Keratinocyte (primary cell): ENCODE measurements at regions not wholly inside any gene's neighbourhood (a gene's known extent, or its start where the extent isn't known, plus 50 kb on each side); places are given as distances from the start of the nearest gene placed in this dataset.

ENCODE experiments used
- DNase-seq: peaks from one replicate; pipeline ENCODE4 v3.0.0-alpha.2; 2011; ENCODE audit warnings: low read depth, missing footprints, low spot score
- FAIRE-seq: peaks from 2 replicates; lab custom pipeline; 2011; peaks lifted over from hg19 to GRCh38; lab: Jason Lieb, UNC
- H2AFZ ChIP-seq: 2 replicates; pipeline ENCODE4 v1.6.0; 2012; ENCODE audit warnings: low read length, control low read depth, inconsistent platforms; ENCODE audit not compliant: control insufficient read depth
- H3K27ac ChIP-seq: 2 replicates; pipeline ENCODE4 v1.5.1; 2011; ENCODE audit warnings: low read length; ENCODE audit not compliant: control insufficient read depth, insufficient read depth
- H3K27me3 ChIP-seq: 3 replicates; pipeline ENCODE4 v1.6.0; 2011; ENCODE audit warnings: low read length; ENCODE audit not compliant: control insufficient read depth, insufficient read depth; ENCODE audit errors: extremely low read depth
- H3K36me3 ChIP-seq, 2 experiments: 2 replicates in 1 of 2; 3 replicates in 1 of 2; pipeline ENCODE4 v1.5.1; 2011; ENCODE audit warnings: low read length in 2 of 2, mild to moderate bottlenecking in 1 of 2; ENCODE audit not compliant: control insufficient read depth in 2 of 2, insufficient read depth in 2 of 2; ENCODE audit errors: extremely low read depth in 1 of 2
- H3K4me1 ChIP-seq: 3 replicates; pipeline ENCODE4 v1.5.1; 2011; ENCODE audit warnings: low read length; ENCODE audit not compliant: control insufficient read depth, insufficient read depth; ENCODE audit errors: extremely low read depth
- H3K4me2 ChIP-seq: 3 replicates; pipeline ENCODE4 v1.6.0; 2011; ENCODE audit warnings: low read depth, low read length; ENCODE audit not compliant: control insufficient read depth, insufficient read depth; ENCODE audit errors: extremely low read depth
- H3K4me3 ChIP-seq, 3 experiments: fragments of 200-600 bp in 1 of 3; sonication (generic) in 1 of 3; 2 replicates in 2 of 3; 3 replicates in 1 of 3; pipeline ENCODE4 v1.5.1; 2011 to 2016; ENCODE audit warnings: low read length in 3 of 3, mild to moderate bottlenecking in 3 of 3, control low read depth in 2 of 3, inconsistent platforms in 1 of 3, low read depth in 1 of 3, mixed read lengths in 1 of 3, mixed run types in 1 of 3, moderate library complexity in 1 of 3; ENCODE audit not compliant: control insufficient read depth in 2 of 3, insufficient read depth in 2 of 3; ENCODE audit errors: extremely low read depth in 1 of 3
- H3K79me2 ChIP-seq: 2 replicates; pipeline ENCODE4 v1.6.0; 2012; ENCODE audit warnings: low read length; ENCODE audit not compliant: control insufficient read depth, insufficient read depth
- H3K9ac ChIP-seq: 3 replicates; pipeline ENCODE4 v1.6.0; 2011; ENCODE audit warnings: low read length; ENCODE audit not compliant: control insufficient read depth, insufficient read depth; ENCODE audit errors: extremely low read depth
- H3K9me1 ChIP-seq: 3 replicates; pipeline ENCODE4 v1.6.0; 2011; ENCODE audit warnings: low read length; ENCODE audit not compliant: control insufficient read depth, insufficient read depth; ENCODE audit errors: extremely low read depth
- H3K9me3 ChIP-seq: 2 replicates; pipeline ENCODE4 v1.5.1; 2012; ENCODE audit warnings: low read depth, low read length; ENCODE audit not compliant: control insufficient read depth
- H4K20me1 ChIP-seq: 3 replicates; pipeline ENCODE4 v1.6.0; 2011; ENCODE audit warnings: low read length; ENCODE audit not compliant: control insufficient read depth, insufficient read depth; ENCODE audit errors: extremely low read depth
- EZH2 ChIP-seq: IDR thresholded peaks from one replicate; pipeline ENCODE4 v1.6.1; 2012; ENCODE audit warnings: inconsistent platforms, mild to moderate bottlenecking, low read length, moderate library complexity
- dilution Hi-C: fragments of 300-500 bp; cut with MboI; formaldehyde crosslinking; loops from one replicate; pipeline ENCODE4 v1.7.0; 2020; ENCODE audit warnings: low sequenced_read_pairs; ENCODE audit not compliant: extremely low pct_ligation_motif_present
- TF ChIP-seq, protein P1 (sequence below), 3 experiments: IDR thresholded peaks in 1 of 3; conservative IDR thresholded peaks in 1 of 3; optimal IDR thresholded peaks in 1 of 3; 2 replicates in 2 of 3; 3 replicates in 1 of 3; pipeline versions ENCODE3 to v1.5.1; 2011; ENCODE audit warnings: low read length in 3 of 3, mild to moderate bottlenecking in 3 of 3, moderate library complexity in 2 of 3, control low read depth in 1 of 3, inconsistent platforms in 1 of 3; ENCODE audit not compliant: insufficient read depth in 2 of 3; ENCODE audit errors: extremely low read depth in 1 of 3

DNA sequence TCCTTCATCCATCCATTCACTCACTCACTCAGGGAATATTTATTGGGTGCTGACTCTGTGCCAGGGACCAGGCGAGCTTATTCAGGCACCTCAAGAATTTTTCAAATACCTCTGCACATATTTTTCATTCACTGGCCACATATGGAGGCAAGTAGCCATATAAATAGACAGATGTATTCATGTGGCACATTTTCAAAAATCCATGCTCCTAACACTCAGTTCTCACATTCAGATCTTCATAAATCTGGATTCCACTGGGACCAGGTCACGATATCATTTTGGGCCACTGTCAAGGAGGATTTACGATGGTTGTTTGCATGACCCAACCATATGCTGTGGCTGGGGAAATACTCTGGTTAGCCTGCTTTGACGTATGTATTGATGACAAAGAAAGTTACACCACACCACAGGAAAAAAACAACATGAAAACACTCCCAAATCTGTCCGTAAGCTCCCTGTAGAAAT, 241.8 kb upstream of the LRTM1 start:
- H3K79me2 ChIP-seq = no peaks in the 10 kb centered on the region
- H3K9ac ChIP-seq = no peak overlapping the region
- H3K4me1 ChIP-seq = peaks cover 3% of the 10 kb centered on the region
- no peak overlapping the region for H3K4me2 ChIP-seq
- no peaks in the 10 kb centered on the region for H3K9me1 ChIP-seq
- no peak for DNase-seq
- no peaks in the 10 kb centered on the region for H4K20me1 ChIP-seq
- H3K36me3 ChIP-seq = no peaks in the 10 kb centered on the region
- H3K9me3 ChIP-seq = no peaks in the 10 kb centered on the region
- dilution Hi-C loops = no loop called here
- no peak overlapping the region for H3K4me3 ChIP-seq
- no peak overlapping the region for H3K27ac ChIP-seq
- H2AFZ ChIP-seq = no peak overlapping the region
- no peaks in the 10 kb centered on the region for H3K27me3 ChIP-seq
- FAIRE-seq = no peak
- TF ChIP-seq, protein P1, sequence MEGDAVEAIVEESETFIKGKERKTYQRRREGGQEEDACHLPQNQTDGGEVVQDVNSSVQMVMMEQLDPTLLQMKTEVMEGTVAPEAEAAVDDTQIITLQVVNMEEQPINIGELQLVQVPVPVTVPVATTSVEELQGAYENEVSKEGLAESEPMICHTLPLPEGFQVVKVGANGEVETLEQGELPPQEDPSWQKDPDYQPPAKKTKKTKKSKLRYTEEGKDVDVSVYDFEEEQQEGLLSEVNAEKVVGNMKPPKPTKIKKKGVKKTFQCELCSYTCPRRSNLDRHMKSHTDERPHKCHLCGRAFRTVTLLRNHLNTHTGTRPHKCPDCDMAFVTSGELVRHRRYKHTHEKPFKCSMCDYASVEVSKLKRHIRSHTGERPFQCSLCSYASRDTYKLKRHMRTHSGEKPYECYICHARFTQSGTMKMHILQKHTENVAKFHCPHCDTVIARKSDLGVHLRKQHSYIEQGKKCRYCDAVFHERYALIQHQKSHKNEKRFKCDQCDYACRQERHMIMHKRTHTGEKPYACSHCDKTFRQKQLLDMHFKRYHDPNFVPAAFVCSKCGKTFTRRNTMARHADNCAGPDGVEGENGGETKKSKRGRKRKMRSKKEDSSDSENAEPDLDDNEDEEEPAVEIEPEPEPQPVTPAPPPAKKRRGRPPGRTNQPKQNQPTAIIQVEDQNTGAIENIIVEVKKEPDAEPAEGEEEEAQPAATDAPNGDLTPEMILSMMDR (optimal IDR thresholded peaks at IDR 0.05 in 1 of 3, IDR thresholded peaks at IDR 0.05 in 1 of 3, conservative IDR thresholded peaks at IDR 0.05 in 1 of 3; ENCODE audit: extremely low read depth in 1 of 3, insufficient read depth in 2 of 3, low read length in 3 of 3) = no peak
- TF ChIP-seq EZH2 = no peak

DNA sequence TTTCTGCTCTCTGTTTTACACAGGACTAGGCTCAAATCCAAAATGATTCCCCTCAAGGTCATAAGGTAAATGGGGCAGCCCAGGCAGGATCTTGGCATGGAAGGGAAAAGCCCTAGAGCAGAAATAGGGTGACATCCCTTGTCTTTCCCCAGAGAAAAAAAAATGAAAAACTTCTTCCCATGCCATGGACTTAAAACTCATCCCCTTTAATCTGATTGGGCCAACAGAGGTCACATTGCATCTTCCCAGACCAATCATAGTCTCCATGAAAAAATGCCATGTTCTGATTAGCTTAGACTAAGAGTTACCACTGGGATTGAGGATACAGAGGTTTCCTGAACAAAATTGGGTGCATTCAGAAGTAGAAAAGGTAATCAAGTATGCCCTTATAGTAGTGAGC, 241.3 kb upstream of the LRTM1 start:
- DNase-seq = no peak
- TF ChIP-seq, protein P1 (optimal IDR thresholded peaks at IDR 0.05 in 1 of 3, IDR thresholded peaks at IDR 0.05 in 1 of 3, conservative IDR thresholded peaks at IDR 0.05 in 1 of 3; ENCODE audit: extremely low read depth in 1 of 3, insufficient read depth in 2 of 3, low read length in 3 of 3) = no peak
- TF ChIP-seq EZH2 = no peak
- no peaks in the 10 kb centered on the region for H4K20me1 ChIP-seq
- no peaks in the 10 kb centered on the region for H3K79me2 ChIP-seq
- H3K9me1 ChIP-seq = no peaks in the 10 kb centered on the region
- no peak overlapping the region for H3K9ac ChIP-seq
- no peak overlapping the region for H3K4me3 ChIP-seq
- dilution Hi-C loops = no loop called here
- peaks cover 3% of the 10 kb centered on the region for H3K4me1 ChIP-seq
- no peak overlapping the region for H2AFZ ChIP-seq
- no peaks in the 10 kb centered on the region for H3K27me3 ChIP-seq
- H3K36me3 ChIP-seq = no peaks in the 10 kb centered on the region
- H3K9me3 ChIP-seq = no peaks in the 10 kb centered on the region
- H3K4me2 ChIP-seq = no peak overlapping the region
- no peak for FAIRE-seq
- H3K27ac ChIP-seq = no peak overlapping the region
